GM12891 (cell line): ENCODE measurements at regions not wholly inside any gene's neighbourhood (a gene's known extent, or its start where the extent isn't known, plus 50 kb on each side); places are given as distances from the start of the nearest gene placed in this dataset.
"Not testable (repeated sequence)": the region's sequence is repeated elsewhere in the genome, so short reads cannot be mapped to it uniquely, and the experiment has no call there.

Experiments used
- DNase-seq: peaks from one replicate; pipeline ENCODE4 v3.0.0; 2011; ENCODE audit warnings: low spot score; ENCODE audit not compliant: insufficient read length
- FAIRE-seq: peaks from 2 replicates; lab custom pipeline; 2011; peaks lifted over from hg19 to GRCh38; lab: Jason Lieb, UNC
- PAX5 ChIP-seq: IDR thresholded peaks from 2 replicates; pipeline ENCODE4 v1.6.1; 2011; ENCODE audit warnings: low read length, moderate library complexity, mild to moderate bottlenecking; ENCODE audit not compliant: insufficient read depth, severe bottlenecking
- POLR2A ChIP-seq: IDR thresholded peaks from 2 replicates; pipeline ENCODE4 v1.6.1; 2011; ENCODE audit warnings: low read depth, low read length, control low read depth
- POLR2AphosphoS5 ChIP-seq: IDR thresholded peaks from 2 replicates; pipeline ENCODE4 v1.6.1; 2011; ENCODE audit warnings: low read depth, low read length, control low read depth
- POU2F2 ChIP-seq: IDR thresholded peaks from 2 replicates; pipeline ENCODE4 v1.6.1; 2011; ENCODE audit warnings: low read depth, mild to moderate bottlenecking, control low read depth, low read length, moderate library complexity
- SPI1 ChIP-seq: IDR thresholded peaks from 2 replicates; pipeline ENCODE4 v1.6.1; 2011; ENCODE audit warnings: low read depth, low read length, control low read depth
- TAF1 ChIP-seq: IDR thresholded peaks from 2 replicates; pipeline ENCODE4 v1.6.1; 2011; ENCODE audit warnings: low read depth, low read length, control low read depth

GRCh38 chr18:52093171-52093570 is 246.8 kb upstream of the DCC start:
- TF ChIP-seq TAF1 (no peak), SPI1 (no peak), POU2F2 (no peak), PAX5 (no peak), POLR2A (no peak), POLR2AphosphoS5 (no peak)
- FAIRE-seq = no peak
- no peak for DNase-seq

DNA sequence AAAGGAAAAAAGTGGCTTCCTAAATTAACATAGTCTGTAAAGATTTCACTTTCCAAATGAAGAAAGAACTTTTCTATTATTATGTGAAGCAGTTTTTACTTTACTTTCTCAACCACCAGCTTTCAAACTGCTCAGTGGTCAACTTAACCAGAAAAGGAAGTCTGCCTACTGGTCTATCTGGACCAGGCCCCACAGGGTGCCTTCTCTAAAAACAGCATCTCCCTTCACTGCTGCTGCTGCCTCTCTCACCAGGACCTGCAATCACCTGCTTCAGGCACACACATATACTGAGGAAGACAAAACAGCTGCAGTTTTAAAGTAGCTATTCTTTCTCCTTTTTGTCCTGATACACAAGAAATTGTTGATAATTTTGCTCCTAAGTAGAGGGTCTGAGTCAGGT is 221.3 kb upstream of the DCC start:
- FAIRE-seq (no peak), DNase-seq (no peak)
- TF ChIP-seq PAX5 (no peak), POLR2AphosphoS5 (no peak), SPI1 (no peak), TAF1 (no peak), POLR2A (no peak)

DNA sequence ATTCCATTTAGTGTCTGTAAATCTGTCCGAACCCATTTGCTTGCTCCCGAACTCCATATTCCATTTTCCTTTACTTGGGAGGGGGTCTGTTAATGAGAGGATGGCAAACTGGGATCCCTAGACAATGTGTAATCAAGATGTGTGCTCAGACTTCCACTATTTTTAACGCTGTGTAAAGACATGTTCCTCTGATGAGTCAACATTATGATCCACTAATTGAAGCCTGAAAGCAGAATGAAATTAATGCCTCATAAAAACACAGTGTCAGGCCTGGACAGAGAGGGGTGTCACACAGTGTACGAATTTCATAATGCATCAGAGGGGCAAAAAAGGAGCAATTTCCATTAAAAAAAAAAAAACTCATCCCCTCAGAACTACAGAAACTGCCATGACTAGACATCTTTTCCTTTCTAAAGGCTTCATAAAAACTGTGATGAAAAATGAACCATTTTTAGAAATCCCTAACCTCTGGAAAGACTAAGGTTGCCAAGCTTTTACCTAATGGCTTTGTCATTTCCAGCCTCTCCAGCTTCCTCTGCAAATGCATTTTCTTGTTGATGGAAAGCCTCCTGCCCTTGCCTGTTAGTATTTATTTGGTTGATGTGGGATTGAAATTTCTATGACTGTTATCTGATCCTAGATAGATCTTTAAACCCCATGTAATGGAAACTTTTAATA is 209.2 kb upstream of the DCC start:
- TF ChIP-seq PAX5 (no peak), POU2F2 (no peak), POLR2A (no peak), POLR2AphosphoS5 (no peak), TAF1 (no peak), SPI1 (no peak)
- FAIRE-seq = no peak

DNA sequence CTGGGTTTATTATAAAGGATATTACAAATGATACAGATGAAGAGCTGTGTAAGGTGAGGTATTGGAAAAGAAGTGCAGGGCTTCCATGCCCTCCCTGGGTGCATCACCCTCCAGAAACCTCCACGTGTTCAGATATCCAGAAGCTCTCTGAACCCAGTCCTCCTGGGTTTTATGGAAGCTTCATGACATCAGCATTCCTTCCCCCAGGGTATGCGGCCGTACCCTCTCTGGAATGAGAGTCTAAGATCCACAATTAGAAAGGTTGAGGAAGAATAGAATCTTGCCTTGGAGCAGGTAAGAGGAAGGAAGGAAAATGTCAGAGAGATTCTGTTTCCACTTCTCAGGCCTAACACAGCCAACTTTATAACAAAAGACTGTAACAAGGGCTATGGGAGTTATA is 208.2 kb upstream of the DCC start:
- TF ChIP-seq POU2F2 (no peak), TAF1 (no peak), POLR2A (no peak), SPI1 (no peak), POLR2AphosphoS5 (no peak), PAX5 (no peak)
- FAIRE-seq = no peak
- no peak for DNase-seq

More for the DNA sequence above, 209.2 kb upstream of the DCC start:
- no peak for DNase-seq

DNA sequence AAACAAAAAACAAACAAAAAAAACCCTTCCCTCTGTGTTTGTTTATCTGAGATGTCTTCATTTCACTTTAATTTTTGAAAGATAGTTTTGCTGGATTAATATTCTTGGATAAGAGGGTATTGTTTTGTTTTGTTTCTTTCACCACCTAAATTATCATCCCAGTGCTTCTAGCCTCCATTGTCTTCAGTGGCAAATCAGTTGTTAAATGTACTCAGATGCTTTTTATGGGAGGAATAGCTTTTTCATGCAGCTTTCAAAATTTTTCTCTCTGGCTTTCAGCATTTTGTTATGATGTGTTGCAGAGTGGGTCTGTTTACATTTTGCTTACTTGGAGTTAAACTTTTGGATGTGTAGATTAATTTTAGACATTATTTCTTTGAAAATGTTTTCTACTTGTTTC is 203.5 kb upstream of the DCC start:
- no peak for FAIRE-seq
- DNase-seq = no peak
- TF ChIP-seq SPI1 = no peak
- TF ChIP-seq PAX5 = no peak
- TF ChIP-seq POLR2AphosphoS5 = no peak
- TF ChIP-seq POLR2A = no peak
- no peak for TF ChIP-seq POU2F2
- TF ChIP-seq TAF1 = no peak

DNA sequence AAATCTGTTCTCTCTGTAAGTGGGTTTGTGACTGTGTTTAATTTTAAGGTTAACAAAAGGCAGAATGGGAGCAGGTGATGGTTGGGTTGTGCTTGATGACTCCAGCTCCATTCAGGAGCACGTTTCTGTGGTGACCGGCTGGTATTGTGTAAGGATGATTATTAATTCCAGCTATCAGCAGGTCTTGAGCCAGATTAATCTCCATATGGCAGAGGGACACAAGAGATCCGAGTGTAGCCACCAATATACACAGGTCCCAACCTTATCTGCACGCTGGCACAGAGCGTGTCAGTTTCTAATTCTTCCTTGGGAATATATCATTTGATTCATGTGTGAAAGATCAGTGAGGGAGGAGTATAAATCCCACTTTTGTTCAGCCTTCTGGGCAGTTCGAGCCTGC is 199.0 kb upstream of the DCC start:
- DNase-seq (no peak), FAIRE-seq (no peak)
- TF ChIP-seq TAF1 = no peak
- TF ChIP-seq POLR2AphosphoS5 = no peak
- no peak for TF ChIP-seq POU2F2
- no peak for TF ChIP-seq SPI1
- no peak for TF ChIP-seq PAX5
- TF ChIP-seq POLR2A = no peak

GRCh38 chr18:52150050-52150449 is 189.9 kb upstream of the DCC start:
- TF ChIP-seq SPI1 (no peak), POLR2AphosphoS5 (no peak), POU2F2 (no peak), PAX5 (no peak), TAF1 (no peak), POLR2A (no peak)
- DNase-seq = no peak
- no peak for FAIRE-seq

DNA sequence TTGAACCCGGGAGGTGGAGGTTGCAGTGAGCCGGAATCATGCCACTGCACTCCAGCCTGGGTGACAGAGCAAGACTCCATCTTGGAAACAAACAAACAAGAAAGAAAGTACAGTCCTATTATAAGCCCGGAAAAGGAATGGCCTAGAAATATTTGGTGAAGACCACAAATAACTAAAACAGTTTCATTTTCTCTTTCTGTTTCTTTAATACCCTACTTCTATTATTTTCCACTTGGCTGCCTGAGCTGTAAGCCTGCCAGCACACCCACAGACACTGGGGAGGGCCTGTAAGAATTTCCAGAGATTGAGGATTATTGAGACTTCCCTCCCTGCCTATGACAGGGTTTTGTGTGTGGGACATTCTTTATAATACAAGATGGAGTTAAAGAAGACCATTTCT is 188.0 kb upstream of the DCC start:
- TF ChIP-seq POLR2AphosphoS5 (no peak), SPI1 (no peak), POLR2A (no peak), TAF1 (no peak), POU2F2 (no peak), PAX5 (no peak)
- DNase-seq = no peak
- FAIRE-seq = no peak

DNA sequence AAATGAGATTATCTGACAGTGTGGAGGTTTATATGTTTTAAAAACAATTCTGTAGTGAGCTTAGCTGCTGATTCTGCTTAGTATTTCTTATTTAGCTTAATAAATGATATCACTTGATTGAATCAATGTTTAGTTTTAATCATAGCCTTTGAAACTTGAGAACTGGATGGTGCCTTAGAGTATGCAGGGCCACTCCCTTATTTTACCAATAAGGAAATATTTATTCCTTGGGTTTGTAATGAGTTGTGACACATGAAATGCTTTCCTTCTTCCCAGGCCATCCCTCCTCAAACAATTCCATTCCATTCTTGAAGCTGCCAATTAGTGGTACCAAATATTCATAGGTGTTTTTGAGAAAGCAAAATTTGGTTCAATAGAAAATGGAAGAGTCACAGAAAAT is 183.8 kb upstream of the DCC start:
- no peak for FAIRE-seq
- DNase-seq = no peak
- no peak for TF ChIP-seq TAF1
- no peak for TF ChIP-seq POU2F2
- no peak for TF ChIP-seq PAX5
- no peak for TF ChIP-seq POLR2AphosphoS5
- TF ChIP-seq SPI1 = no peak
- no peak for TF ChIP-seq POLR2A

- no peak for TF ChIP-seq PAX5
- FAIRE-seq (no peak), DNase-seq (no peak)
Observed at GRCh38 chr18:52160636-52161035, 179.4 kb upstream of the DCC start.

DNA sequence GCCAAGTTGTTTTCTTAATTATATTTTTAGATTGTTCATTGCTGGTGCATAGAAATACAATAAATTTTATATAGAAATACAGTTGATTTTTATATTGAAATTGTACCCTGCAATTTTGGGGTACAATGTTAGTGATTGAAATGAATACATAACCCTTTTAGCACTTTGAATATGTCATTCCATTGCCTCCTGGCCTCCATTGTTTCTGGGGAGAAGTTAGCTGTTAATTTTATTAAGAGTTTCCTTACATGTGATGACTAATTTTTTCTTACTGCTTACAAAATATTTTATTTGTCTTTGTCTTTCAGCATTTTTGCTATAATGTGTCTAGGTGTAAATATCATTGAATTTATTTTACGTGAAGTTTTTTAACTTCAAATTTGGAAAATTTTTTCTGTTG is 176.5 kb upstream of the DCC start:
- TF ChIP-seq PAX5 (no peak), POU2F2 (no peak), TAF1 (no peak), POLR2A (no peak), SPI1 (no peak), POLR2AphosphoS5 (no peak)
- DNase-seq (no peak), FAIRE-seq (no peak)

- not testable (repeated sequence) for FAIRE-seq, DNase-seq
Observed at GRCh38 chr18:52168131-52168530, 171.9 kb upstream of the DCC start.
